DMS79 (cell line): ENCODE measurements at regions not wholly inside any gene's neighbourhood (a gene's known extent, or its start where the extent isn't known, plus 50 kb on each side); places are given as distances from the start of the nearest gene placed in this dataset.
A peak's percentile ranks its signal among the peaks of the same experiment; 100 is the strongest.
"Not testable (repeated sequence)": the region's sequence is repeated elsewhere in the genome, so short reads cannot be mapped to it uniquely, and the experiment has no call there.

Experiments used
- DNase-seq: peaks from one replicate; lab custom pipeline; 2025; lab: John Stamatoyannopoulos, UW

GRCh38 chr2:38243186-38243880 is 133.7 kb downstream of the ATL2 start:
- DNase-seq, result no peak

GRCh38 chr2:38239452-38239851 is 137.6 kb downstream of the ATL2 start:
- DNase-seq, result no peak

GRCh38 chr2:38238705-38239104 is 138.4 kb downstream of the ATL2 start:
- not testable (repeated sequence) for DNase-seq

- no peak for DNase-seq
Measured at GRCh38 chr2:38237311-38237710, 139.8 kb downstream of the ATL2 start.

GRCh38 chr2:38233231-38233983 is 143.7 kb downstream of the ATL2 start:
- no peak for DNase-seq

- DNase-seq, result no peak
Measured at GRCh38 chr2:38232454-38232853, 144.6 kb downstream of the ATL2 start.

GRCh38 chr2:38230756-38231155 is 146.3 kb downstream of the ATL2 start:
- no peak for DNase-seq

GRCh38 chr2:38228753-38229152 is 148.3 kb downstream of the ATL2 start:
- no peak for DNase-seq

- no peak for DNase-seq
Measured at GRCh38 chr2:38224821-38225437, 149.0 kb upstream of the CYP1B1 start.

- DNase-seq, result no peak
Measured at GRCh38 chr2:38224181-38224580, 148.2 kb upstream of the CYP1B1 start.

GRCh38 chr2:38223256-38223655 is 147.3 kb upstream of the CYP1B1 start:
- no peak for DNase-seq

GRCh38 chr2:38220164-38220563 is 144.2 kb upstream of the CYP1B1 start:
- DNase-seq, result no peak

- no peak for DNase-seq
Measured at GRCh38 chr2:38218995-38219394, 143.0 kb upstream of the CYP1B1 start.

- DNase-seq, result no peak
Measured at GRCh38 chr2:38218591-38218991, 142.6 kb upstream of the CYP1B1 start.

- DNase-seq, result no peak
Measured at GRCh38 chr2:38217401-38218188, 141.6 kb upstream of the CYP1B1 start.

- DNase-seq, result no peak
Measured at GRCh38 chr2:38216886-38217285, 140.9 kb upstream of the CYP1B1 start.

- DNase-seq, result no peak
Measured at GRCh38 chr2:38215993-38216392, 140.0 kb upstream of the CYP1B1 start.

- DNase-seq, result no peak
Measured at GRCh38 chr2:38215522-38215921, 139.6 kb upstream of the CYP1B1 start.

GRCh38 chr2:38214209-38214717 is 138.3 kb upstream of the CYP1B1 start:
- peak; percentile 24 for DNase-seq

- DNase-seq, result no peak
Measured at GRCh38 chr2:38213619-38214167, 137.7 kb upstream of the CYP1B1 start.

GRCh38 chr2:38212312-38212711 is 136.4 kb upstream of the CYP1B1 start:
- DNase-seq, result no peak

- DNase-seq, result no peak
Measured at GRCh38 chr2:38207168-38207567, 131.2 kb upstream of the CYP1B1 start.
